HEK293 (cell line): ENCODE measurements at regions not wholly inside any gene's neighbourhood (a gene's known extent, or its start where the extent isn't known, plus 50 kb on each side); places are given as distances from the start of the nearest gene placed in this dataset.

ENCODE experiments used
- CTCF ChIA-PET: fragments of 350-600 bp; formaldehyde crosslinking; extraction: SDS; loops from one replicate; lab custom pipeline; 2021; ENCODE audit warnings: antibody characterized with exemption; lab: Yijun Ruan, JAX
- POLR2A ChIA-PET: fragments of 300-600 bp; formaldehyde crosslinking; extraction: SDS; loops from one replicate; lab custom pipeline; 2020; ENCODE audit warnings: antibody characterized with exemption, inconsistent platforms; lab: Yijun Ruan, JAX
- H3K27ac ChIP-seq: fragments of 200-500 bp; sonication (Bioruptor generic); 2 replicates; pipeline ENCODE4 v1.5.1; 2014; ENCODE audit warnings: low read depth, low read length, control low read depth, inconsistent platforms; ENCODE audit errors: extremely low read depth
- H3K36me3 ChIP-seq, 2 experiments: fragments of 200-500 bp in 1 of 2; sonication (Bioruptor generic) in 1 of 2; 1 replicate in 1 of 2; 2 replicates in 1 of 2; pipeline ENCODE4 v1.5.1; 2014 to 2017; ENCODE audit warnings: inconsistent platforms in 2 of 2, low read length in 2 of 2; ENCODE audit not compliant: control insufficient read depth in 2 of 2, insufficient read depth in 1 of 2
- H3K4me1 ChIP-seq: fragments of 200-500 bp; sonication (Bioruptor generic); 2 replicates; pipeline ENCODE4 v1.5.1; 2014; ENCODE audit warnings: mild to moderate bottlenecking, low read length, inconsistent platforms; ENCODE audit not compliant: control insufficient read depth, insufficient read depth
- H3K4me3 ChIP-seq: 2 replicates; pipeline ENCODE4 v1.5.1; 2011; ENCODE audit warnings: low read depth, mild to moderate bottlenecking, control low read depth, low read length, moderate library complexity
- H3K9me3 ChIP-seq: fragments of 200-500 bp; sonication (Bioruptor generic); 2 replicates; pipeline ENCODE4 v1.5.1; 2014; ENCODE audit warnings: low read depth, low read length, inconsistent platforms; ENCODE audit not compliant: control insufficient read depth, insufficient read depth
- KLF16 ChIP-seq: fragments of 450-650 bp; formaldehyde crosslinking; IDR thresholded peaks from 2 replicates; pipeline ENCODE4 v1.5.1; 2017; ENCODE audit warnings: missing biosample characterization, missing genetic modification characterization
- KLF8 ChIP-seq: fragments of 450-650 bp; formaldehyde crosslinking; IDR thresholded peaks from 2 replicates; pipeline ENCODE4 v1.5.1; 2016; ENCODE audit warnings: missing biosample characterization, missing genetic modification characterization
- TCF7L2 ChIP-seq: IDR thresholded peaks from 2 replicates; pipeline ENCODE4 v1.6.1; 2011; ENCODE audit warnings: low read depth, mild to moderate bottlenecking, inconsistent platforms, low read length, moderate library complexity, borderline replicate concordance
- ZBTB1 ChIP-seq: fragments of 450-650 bp; formaldehyde crosslinking; IDR thresholded peaks from 2 replicates; pipeline ENCODE4 v1.5.1; 2016; ENCODE audit warnings: missing biosample characterization, missing genetic modification characterization
- ZBTB48 ChIP-seq: fragments of 450-650 bp; formaldehyde crosslinking; IDR thresholded peaks from 2 replicates; pipeline ENCODE4 v1.5.1; 2016; ENCODE audit warnings: missing biosample characterization, missing genetic modification characterization
- ZBTB6 ChIP-seq: fragments of 450-650 bp; formaldehyde crosslinking; IDR thresholded peaks from 2 replicates; pipeline ENCODE4 v1.5.1; 2017; ENCODE audit warnings: missing biosample characterization, missing genetic modification characterization
- ZNF132 ChIP-seq: fragments of 450-650 bp; formaldehyde crosslinking; IDR thresholded peaks from 2 replicates; pipeline ENCODE4 v1.5.1; 2017; ENCODE audit warnings: missing biosample characterization, missing genetic modification characterization, borderline replicate concordance
- ZNF174 ChIP-seq: fragments of 450-650 bp; formaldehyde crosslinking; IDR thresholded peaks from 2 replicates; pipeline ENCODE4 v1.5.0; 2017; ENCODE audit warnings: missing biosample characterization, mild to moderate bottlenecking, missing genetic modification characterization
- ZNF23 ChIP-seq: fragments of 450-650 bp; formaldehyde crosslinking; IDR thresholded peaks from 2 replicates; pipeline ENCODE4 v1.5.1; 2016; ENCODE audit warnings: missing biosample characterization, missing genetic modification characterization, borderline replicate concordance
- ZNF24 ChIP-seq: fragments of 450-650 bp; formaldehyde crosslinking; IDR thresholded peaks from 2 replicates; pipeline ENCODE4 v1.5.1; 2016; ENCODE audit warnings: missing biosample characterization, missing genetic modification characterization
- ZNF274 ChIP-seq, 2 experiments: fragments of 200-500 bp in 1 of 2; fragments of 450-650 bp in 1 of 2; sonication (Bioruptor generic) in 1 of 2; formaldehyde crosslinking in 1 of 2; IDR thresholded peaks; 2 replicates each; pipeline versions ENCODE4 v1.5.1 to v1.6.1; 2014 to 2016; ENCODE audit warnings: borderline replicate concordance in 1 of 2, inconsistent platforms in 1 of 2, low read length in 1 of 2, missing biosample characterization in 1 of 2, missing genetic modification characterization in 1 of 2
- ZNF302 ChIP-seq: fragments of 450-650 bp; formaldehyde crosslinking; IDR thresholded peaks from 2 replicates; pipeline ENCODE4 v1.5.1; 2016; ENCODE audit warnings: missing biosample characterization, missing genetic modification characterization, low read depth
- ZNF433 ChIP-seq: fragments of 450-650 bp; formaldehyde crosslinking; IDR thresholded peaks from 2 replicates; pipeline ENCODE4 v1.5.1; 2016; ENCODE audit warnings: missing biosample characterization, missing genetic modification characterization, low read depth
- ZNF514 ChIP-seq: fragments of 450-650 bp; formaldehyde crosslinking; IDR thresholded peaks from 2 replicates; pipeline ENCODE4 v1.5.1; 2016; ENCODE audit warnings: missing biosample characterization, missing genetic modification characterization
- ZNF521 ChIP-seq: fragments of 450-650 bp; formaldehyde crosslinking; IDR thresholded peaks from 2 replicates; pipeline ENCODE4 v1.5.1; 2017; ENCODE audit warnings: missing biosample characterization, mild to moderate bottlenecking, missing genetic modification characterization
- ZNF549 ChIP-seq: fragments of 450-650 bp; IDR thresholded peaks from 2 replicates; pipeline ENCODE4 v1.5.1; 2018; ENCODE audit warnings: missing biosample characterization, missing genetic modification characterization, mild to moderate bottlenecking, inconsistent platforms, moderate library complexity
- ZNF555 ChIP-seq: fragments of 450-650 bp; formaldehyde crosslinking; conservative IDR thresholded peaks from 2 replicates; pipeline ENCODE4 v1.5.1; 2017; ENCODE audit warnings: missing biosample characterization, mild to moderate bottlenecking, missing genetic modification characterization, inconsistent platforms
- ZNF558 ChIP-seq: fragments of 450-650 bp; formaldehyde crosslinking; IDR thresholded peaks from 2 replicates; pipeline ENCODE4 v1.5.1; 2016; ENCODE audit warnings: missing biosample characterization, missing genetic modification characterization
- ZNF561 ChIP-seq: fragments of 450-650 bp; IDR thresholded peaks from 2 replicates; pipeline ENCODE4 v1.5.1; 2018; ENCODE audit warnings: missing biosample characterization, missing genetic modification characterization, borderline replicate concordance
- ZNF624 ChIP-seq: fragments of 450-650 bp; formaldehyde crosslinking; IDR thresholded peaks from 2 replicates; pipeline ENCODE4 v1.5.1; 2017; ENCODE audit warnings: missing biosample characterization, missing genetic modification characterization
- ZNF776 ChIP-seq: fragments of 450-650 bp; formaldehyde crosslinking; IDR thresholded peaks from 2 replicates; pipeline ENCODE4 v1.5.0; 2017; ENCODE audit warnings: missing biosample characterization, missing genetic modification characterization, borderline replicate concordance
- TF ChIP-seq, protein P1 (sequence below): fragments of 450-650 bp; formaldehyde crosslinking; IDR thresholded peaks from 2 replicates; pipeline ENCODE4; 2016; ENCODE audit warnings: missing biosample characterization, missing genetic modification characterization
- TF ChIP-seq, protein P2 (sequence below): fragments of 450-650 bp; formaldehyde crosslinking; IDR thresholded peaks from 2 replicates; pipeline ENCODE4 v1.5.1; 2016; ENCODE audit warnings: missing biosample characterization, missing genetic modification characterization
- TF ChIP-seq, protein P3 (sequence below): fragments of 450-650 bp; formaldehyde crosslinking; IDR thresholded peaks from 2 replicates; pipeline ENCODE4 v1.5.1; 2017; ENCODE audit warnings: missing biosample characterization, missing genetic modification characterization

DNA sequence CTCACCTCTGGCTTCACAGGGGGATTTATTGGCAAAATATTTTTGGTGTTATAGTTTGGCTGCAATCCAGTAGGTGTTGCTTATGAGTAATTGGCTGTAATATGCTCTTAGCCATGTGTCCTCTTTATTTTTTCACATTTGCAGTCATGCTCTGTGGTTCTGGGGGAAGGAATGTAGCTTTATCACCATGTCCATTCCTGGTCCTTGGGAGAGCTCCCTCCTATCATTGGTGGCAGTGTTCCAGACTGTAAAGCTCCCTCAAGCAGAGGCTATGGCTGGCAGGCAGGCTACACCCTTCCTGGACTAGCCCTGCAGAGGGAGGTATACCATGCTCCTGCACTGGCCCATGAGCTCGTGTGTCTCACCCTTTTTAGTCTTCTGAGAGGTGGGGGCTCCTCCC, 120.0 kb upstream of the FSIP2 start:
- POLR2A ChIA-PET, result no interaction called here

GRCh38 chr2:185625604-185626003, 113.0 kb upstream of the FSIP2 start:
- Histone ChIP-seq H3K9me3 (no peaks in the 10 kb centered on the region), H3K27ac (no peak overlapping the region), H3K4me1 (no peaks in the 10 kb centered on the region), H3K36me3 (no peaks in the 10 kb centered on the region), H3K4me3 (no peak overlapping the region)
- TF ChIP-seq ZNF549 (tag by site-specific recombination) (no peak), ZNF624 (tag by site-specific recombination) (no peak), KLF8 (tag by site-specific recombination) (no peak), ZNF302 (tag by site-specific recombination) (no peak), TCF7L2 (no peak), ZBTB1 (tag by site-specific recombination) (no peak)
- TF ChIP-seq, protein P1, sequence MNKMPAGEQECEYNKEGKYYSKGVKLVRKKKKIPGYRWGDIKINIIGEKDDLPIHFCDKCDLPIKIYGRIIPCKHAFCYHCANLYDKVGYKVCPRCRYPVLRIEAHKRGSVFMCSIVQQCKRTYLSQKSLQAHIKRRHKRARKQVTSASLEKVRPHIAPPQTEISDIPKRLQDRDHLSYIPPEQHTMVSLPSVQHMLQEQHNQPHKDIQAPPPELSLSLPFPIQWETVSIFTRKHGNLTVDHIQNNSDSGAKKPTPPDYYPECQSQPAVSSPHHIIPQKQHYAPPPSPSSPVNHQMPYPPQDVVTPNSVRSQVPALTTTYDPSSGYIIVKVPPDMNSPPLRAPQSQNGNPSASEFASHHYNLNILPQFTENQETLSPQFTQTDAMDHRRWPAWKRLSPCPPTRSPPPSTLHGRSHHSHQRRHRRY (tag by site-specific recombination), result no peak
- TF ChIP-seq, protein P2, sequence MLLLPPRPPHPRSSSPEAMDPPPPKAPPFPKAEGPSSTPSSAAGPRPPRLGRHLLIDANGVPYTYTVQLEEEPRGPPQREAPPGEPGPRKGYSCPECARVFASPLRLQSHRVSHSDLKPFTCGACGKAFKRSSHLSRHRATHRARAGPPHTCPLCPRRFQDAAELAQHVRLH (tag by site-specific recombination), result no peak
- ChIA-PET POLR2A (no interaction called here), CTCF (no interaction called here)

More for the DNA sequence above, 120.0 kb upstream of the FSIP2 start:
- H3K4me3 ChIP-seq, result no peak overlapping the region
- H3K9me3 ChIP-seq, result no peaks in the 10 kb centered on the region
- TF ChIP-seq ZNF274 (IDR thresholded peaks at IDR 0.05; ENCODE audit: low read length), result no peak
- TF ChIP-seq ZNF274 (tag by site-specific recombination; IDR thresholded peaks at IDR 0.05; ENCODE audit: borderline replicate concordance), result no peak
- no peak for TF ChIP-seq ZNF521 (tag by site-specific recombination)
- TF ChIP-seq ZNF433 (tag by site-specific recombination), result no peak
- TF ChIP-seq TCF7L2, result no peak
- TF ChIP-seq ZNF23 (tag by site-specific recombination), result no peak
- TF ChIP-seq KLF16 (tag by site-specific recombination), result no peak
- no peak for TF ChIP-seq ZNF561 (tag by site-specific recombination)
- TF ChIP-seq, protein P3, sequence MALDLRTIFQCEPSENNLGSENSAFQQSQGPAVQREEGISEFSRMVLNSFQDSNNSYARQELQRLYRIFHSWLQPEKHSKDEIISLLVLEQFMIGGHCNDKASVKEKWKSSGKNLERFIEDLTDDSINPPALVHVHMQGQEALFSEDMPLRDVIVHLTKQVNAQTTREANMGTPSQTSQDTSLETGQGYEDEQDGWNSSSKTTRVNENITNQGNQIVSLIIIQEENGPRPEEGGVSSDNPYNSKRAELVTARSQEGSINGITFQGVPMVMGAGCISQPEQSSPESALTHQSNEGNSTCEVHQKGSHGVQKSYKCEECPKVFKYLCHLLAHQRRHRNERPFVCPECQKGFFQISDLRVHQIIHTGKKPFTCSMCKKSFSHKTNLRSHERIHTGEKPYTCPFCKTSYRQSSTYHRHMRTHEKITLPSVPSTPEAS, result no peak
- TF ChIP-seq ZNF776 (tag by site-specific recombination), result no peak
- TF ChIP-seq ZNF24 (tag by site-specific recombination), result no peak
- TF ChIP-seq ZNF174 (tag by site-specific recombination), result no peak
- TF ChIP-seq ZNF132 (tag by site-specific recombination), result no peak
- TF ChIP-seq ZNF558 (tag by site-specific recombination), result no peak
- no peak for TF ChIP-seq ZNF555 (tag by site-specific recombination)
- no peak for TF ChIP-seq ZNF514 (tag by site-specific recombination)
- TF ChIP-seq ZBTB6, result no peak
- no peak for TF ChIP-seq ZBTB48 (tag by site-specific recombination)
- CTCF ChIA-PET, result no interaction called here
- H3K36me3 ChIP-seq, result no peaks in the 10 kb centered on the region
- no peaks in the 10 kb centered on the region for H3K4me1 ChIP-seq
- H3K27ac ChIP-seq, result no peak overlapping the region
